Type B pancreatic cell (in vitro differentiated cells): ENCODE measurements at regions not wholly inside any gene's neighbourhood (a gene's known extent, or its start where the extent isn't known, plus 50 kb on each side); places are given as distances from the start of the nearest gene placed in this dataset.

Experiments used
- DNase-seq: peaks from one replicate; pipeline ENCODE4 v3.0.0; 2021; ENCODE audit warnings: mixed read lengths; ENCODE audit not compliant: unreplicated experiment; ENCODE audit errors: extremely low spot score
- H3K27ac Mint-ChIP-seq: 2 replicates; pipeline ENCODE4 v1.8.0; 2021; ENCODE audit warnings: mild to moderate bottlenecking, mixed read lengths
- H3K27me3 Mint-ChIP-seq: 2 replicates; pipeline ENCODE4 v1.8.0; 2021; ENCODE audit warnings: mixed read lengths
- H3K36me3 Mint-ChIP-seq: 2 replicates; pipeline ENCODE4 v1.8.0; 2021; ENCODE audit warnings: mixed read lengths
- H3K4me1 Mint-ChIP-seq: one replicate; pipeline ENCODE4 v1.8.0; 2021; ENCODE audit warnings: mixed read lengths; ENCODE audit not compliant: unreplicated experiment
- H3K4me3 Mint-ChIP-seq: 2 replicates; pipeline ENCODE4 v1.8.0; 2021; ENCODE audit warnings: mild to moderate bottlenecking, mixed read lengths
- H3K9me3 Mint-ChIP-seq: 2 replicates; pipeline ENCODE4 v1.8.0; 2021; ENCODE audit warnings: mixed read lengths
- TF ChIP-seq, protein P1 (sequence below): fragments of 200-600 bp; sonication (generic); conservative IDR thresholded peaks from 2 replicates; pipeline ENCODE4 v1.5.0; 2021; ENCODE audit warnings: antibody characterized with exemption, mild to moderate bottlenecking

DNA sequence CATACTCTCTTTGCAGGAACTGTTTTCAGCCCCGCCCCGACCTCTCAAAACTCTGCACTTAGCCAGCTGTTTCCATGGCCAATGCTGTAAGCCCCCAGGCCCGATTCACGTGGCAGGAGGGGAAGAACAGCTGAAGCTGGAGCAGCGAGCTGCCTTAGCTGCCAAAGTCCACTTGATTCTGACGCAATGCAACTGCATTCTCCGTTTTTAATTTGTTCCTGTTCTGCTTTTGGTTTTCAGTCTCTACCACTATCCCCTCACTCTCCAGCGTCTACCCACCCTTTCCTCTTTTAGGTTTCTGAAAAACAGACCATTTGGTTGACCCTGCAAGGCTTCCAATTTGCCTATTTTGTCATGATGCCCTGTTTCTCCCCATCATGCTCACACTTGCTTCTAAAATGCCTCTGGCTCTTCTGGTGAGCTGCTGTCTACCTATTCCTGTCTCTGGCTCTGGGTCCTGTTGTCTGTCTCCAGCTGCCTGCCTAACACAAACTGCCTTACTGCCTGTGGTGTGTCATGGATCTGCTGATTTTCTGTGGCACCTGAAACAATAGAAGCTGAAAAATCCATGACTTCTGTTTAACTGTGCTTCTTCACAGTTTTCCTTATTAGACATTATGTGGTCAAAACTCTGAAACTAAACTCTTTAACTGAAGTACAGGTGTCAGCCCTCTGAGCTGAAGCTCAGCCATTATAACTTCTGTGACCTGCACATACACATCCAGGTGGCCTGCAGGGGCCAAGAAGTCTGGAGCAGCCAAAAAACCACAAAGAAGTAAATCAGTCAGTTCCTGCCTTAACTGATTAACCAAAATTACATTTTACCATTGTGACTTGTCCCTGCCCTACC is 160.5 kb upstream of the AGTR2 start:
- TF ChIP-seq, protein P1, sequence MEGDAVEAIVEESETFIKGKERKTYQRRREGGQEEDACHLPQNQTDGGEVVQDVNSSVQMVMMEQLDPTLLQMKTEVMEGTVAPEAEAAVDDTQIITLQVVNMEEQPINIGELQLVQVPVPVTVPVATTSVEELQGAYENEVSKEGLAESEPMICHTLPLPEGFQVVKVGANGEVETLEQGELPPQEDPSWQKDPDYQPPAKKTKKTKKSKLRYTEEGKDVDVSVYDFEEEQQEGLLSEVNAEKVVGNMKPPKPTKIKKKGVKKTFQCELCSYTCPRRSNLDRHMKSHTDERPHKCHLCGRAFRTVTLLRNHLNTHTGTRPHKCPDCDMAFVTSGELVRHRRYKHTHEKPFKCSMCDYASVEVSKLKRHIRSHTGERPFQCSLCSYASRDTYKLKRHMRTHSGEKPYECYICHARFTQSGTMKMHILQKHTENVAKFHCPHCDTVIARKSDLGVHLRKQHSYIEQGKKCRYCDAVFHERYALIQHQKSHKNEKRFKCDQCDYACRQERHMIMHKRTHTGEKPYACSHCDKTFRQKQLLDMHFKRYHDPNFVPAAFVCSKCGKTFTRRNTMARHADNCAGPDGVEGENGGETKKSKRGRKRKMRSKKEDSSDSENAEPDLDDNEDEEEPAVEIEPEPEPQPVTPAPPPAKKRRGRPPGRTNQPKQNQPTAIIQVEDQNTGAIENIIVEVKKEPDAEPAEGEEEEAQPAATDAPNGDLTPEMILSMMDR, result no peak
- H3K4me1 Mint-ChIP-seq, result peaks cover 7% of the 10 kb centered on the region
- peak overlapping the region; percentile 24 for H3K4me3 Mint-ChIP-seq
- peaks cover 10% of the 10 kb centered on the region for H3K27me3 Mint-ChIP-seq
- H3K9me3 Mint-ChIP-seq, result no peaks in the 10 kb centered on the region
- DNase-seq, result no peak
- no peaks in the 10 kb centered on the region for H3K36me3 Mint-ChIP-seq
- H3K27ac Mint-ChIP-seq, result no peak overlapping the region

DNA sequence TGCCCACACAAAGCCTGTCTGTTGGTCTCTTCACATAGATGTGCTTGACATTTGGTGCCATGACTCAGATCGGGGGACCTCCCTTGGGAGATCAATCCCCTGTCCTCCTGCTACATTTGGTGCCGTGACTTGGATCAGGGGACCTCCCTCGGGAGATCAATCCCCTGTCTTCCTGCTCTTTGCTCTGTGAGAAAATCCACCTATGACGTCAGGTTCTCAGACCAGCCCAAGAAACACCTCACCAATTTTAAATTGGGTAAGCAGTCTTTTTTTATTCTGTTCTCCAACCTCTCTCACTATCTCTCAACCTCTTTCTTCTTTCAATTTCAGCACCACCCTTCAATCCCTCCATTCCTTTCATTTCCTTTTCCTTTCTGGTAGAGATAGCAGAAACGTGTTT is 159.6 kb upstream of the AGTR2 start:
- H3K4me1 Mint-ChIP-seq, result peaks cover 7% of the 10 kb centered on the region
- no peaks in the 10 kb centered on the region for H3K9me3 Mint-ChIP-seq
- H3K36me3 Mint-ChIP-seq, result no peaks in the 10 kb centered on the region
- no peak for DNase-seq
- H3K4me3 Mint-ChIP-seq, result no peak overlapping the region
- TF ChIP-seq, protein P1, result no peak
- H3K27ac Mint-ChIP-seq, result no peak overlapping the region
- H3K27me3 Mint-ChIP-seq, result peaks cover 10% of the 10 kb centered on the region

DNA sequence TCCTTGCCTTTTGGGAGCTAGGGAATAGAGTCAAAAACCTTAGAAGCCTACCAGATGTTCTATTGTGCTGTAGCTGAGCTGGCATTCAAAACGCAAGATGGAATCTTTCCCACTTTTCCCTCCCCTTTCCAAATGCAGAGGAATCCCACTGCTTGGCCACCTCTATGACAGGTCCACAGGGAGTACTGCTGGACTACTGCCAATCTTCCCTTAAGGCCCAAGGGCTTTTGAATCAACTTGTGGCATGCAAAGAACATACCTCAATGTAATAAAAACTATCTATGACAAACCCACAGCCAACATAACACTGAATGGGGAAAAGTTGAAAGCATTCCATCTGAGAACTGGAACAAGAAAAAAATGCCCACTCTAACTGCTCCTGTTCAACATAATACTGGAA is 139.2 kb upstream of the AGTR2 start:
- TF ChIP-seq, protein P1, result no peak
- no peaks in the 10 kb centered on the region for H3K36me3 Mint-ChIP-seq
- H3K4me1 Mint-ChIP-seq, result no peaks in the 10 kb centered on the region
- H3K9me3 Mint-ChIP-seq, result no peaks in the 10 kb centered on the region
- DNase-seq, result no peak
- no peaks in the 10 kb centered on the region for H3K27me3 Mint-ChIP-seq
- H3K4me3 Mint-ChIP-seq, result no peak overlapping the region
- no peak overlapping the region for H3K27ac Mint-ChIP-seq
